ENCODE measurements at regions not wholly inside any gene's neighbourhood (a gene's known extent, or its start where the extent isn't known, plus 50 kb on each side); places are given as distances from the start of the nearest gene placed in this dataset.
A peak's percentile ranks its signal among the peaks of the same experiment; 100 is the strongest.

DNA sequence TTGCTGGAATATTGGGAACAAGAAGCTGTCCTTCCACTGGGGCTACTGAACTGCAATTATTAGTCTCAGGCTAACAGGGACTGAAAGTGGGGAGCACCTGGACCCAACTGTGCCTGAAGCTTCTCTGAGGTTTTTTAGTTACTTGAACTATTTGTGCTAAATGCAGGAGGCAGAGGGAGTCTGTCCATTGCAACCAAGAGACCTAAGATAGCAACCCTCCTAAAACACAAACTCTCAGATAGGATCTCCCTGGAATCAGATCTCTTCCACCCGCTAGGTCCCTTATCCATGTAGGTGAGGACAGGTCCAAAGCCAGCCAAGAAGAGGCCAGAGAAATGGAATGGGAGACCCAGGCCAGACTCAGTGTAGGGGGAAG is 58.1 kb downstream of the NCOR2 start:
- Histone ChIP-seq H3K27me3 (ENCODE audit: insufficient read depth, low read depth, severe bottlenecking) (no peaks in the 10 kb centered on the region), H3K4me3 (ENCODE audit: low read depth, low read length) (no peak overlapping the region), H3K27ac (peak overlapping the region; percentile 42), H3K36me3 (peaks cover 40% of the 10 kb centered on the region), H3K9me3 (ENCODE audit: severe bottlenecking) (no peaks in the 10 kb centered on the region)
- TF ChIP-seq, protein P1, sequence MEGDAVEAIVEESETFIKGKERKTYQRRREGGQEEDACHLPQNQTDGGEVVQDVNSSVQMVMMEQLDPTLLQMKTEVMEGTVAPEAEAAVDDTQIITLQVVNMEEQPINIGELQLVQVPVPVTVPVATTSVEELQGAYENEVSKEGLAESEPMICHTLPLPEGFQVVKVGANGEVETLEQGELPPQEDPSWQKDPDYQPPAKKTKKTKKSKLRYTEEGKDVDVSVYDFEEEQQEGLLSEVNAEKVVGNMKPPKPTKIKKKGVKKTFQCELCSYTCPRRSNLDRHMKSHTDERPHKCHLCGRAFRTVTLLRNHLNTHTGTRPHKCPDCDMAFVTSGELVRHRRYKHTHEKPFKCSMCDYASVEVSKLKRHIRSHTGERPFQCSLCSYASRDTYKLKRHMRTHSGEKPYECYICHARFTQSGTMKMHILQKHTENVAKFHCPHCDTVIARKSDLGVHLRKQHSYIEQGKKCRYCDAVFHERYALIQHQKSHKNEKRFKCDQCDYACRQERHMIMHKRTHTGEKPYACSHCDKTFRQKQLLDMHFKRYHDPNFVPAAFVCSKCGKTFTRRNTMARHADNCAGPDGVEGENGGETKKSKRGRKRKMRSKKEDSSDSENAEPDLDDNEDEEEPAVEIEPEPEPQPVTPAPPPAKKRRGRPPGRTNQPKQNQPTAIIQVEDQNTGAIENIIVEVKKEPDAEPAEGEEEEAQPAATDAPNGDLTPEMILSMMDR (IDR thresholded peaks at IDR 0.05; ENCODE audit: low read depth, low read length): no peak
- no peak for DNase-seq

DNA sequence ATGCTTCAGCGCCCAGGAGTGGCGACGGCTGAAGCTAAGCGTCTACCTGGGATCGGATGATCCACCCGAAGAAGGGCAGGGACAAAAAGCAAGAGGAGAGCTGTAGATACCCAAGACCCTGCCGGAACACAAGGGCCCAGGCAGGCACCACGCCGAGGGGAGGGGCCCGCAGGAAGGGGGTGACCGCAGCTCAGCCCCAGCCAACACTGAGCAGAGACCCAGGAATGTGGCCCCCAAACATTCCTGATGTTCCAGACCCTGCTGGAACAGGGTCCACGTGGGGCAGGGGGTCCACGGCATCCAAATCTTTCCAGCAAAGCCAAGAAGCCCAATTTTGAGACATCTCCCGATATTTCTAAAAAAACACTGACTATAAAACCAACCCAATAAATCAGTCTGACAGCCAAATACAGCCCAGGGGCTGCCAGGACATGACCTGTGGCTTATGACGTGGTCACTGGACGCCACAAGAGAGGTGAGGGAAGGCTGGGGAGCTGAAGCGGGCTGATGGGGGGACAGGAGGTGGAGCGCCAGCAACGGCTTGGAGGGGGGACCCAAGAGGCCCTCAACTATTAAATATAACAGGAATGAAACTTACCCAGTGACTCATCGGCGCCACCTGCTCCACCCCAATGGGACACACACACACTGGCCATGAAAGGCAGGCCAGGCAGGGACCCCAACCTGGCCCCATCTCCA is 58.9 kb downstream of the NCOR2 start:
- H3K4me3 ChIP-seq (ENCODE audit: low read depth, low read length): no peak overlapping the region
- peak; percentile 44 for DNase-seq

DNA sequence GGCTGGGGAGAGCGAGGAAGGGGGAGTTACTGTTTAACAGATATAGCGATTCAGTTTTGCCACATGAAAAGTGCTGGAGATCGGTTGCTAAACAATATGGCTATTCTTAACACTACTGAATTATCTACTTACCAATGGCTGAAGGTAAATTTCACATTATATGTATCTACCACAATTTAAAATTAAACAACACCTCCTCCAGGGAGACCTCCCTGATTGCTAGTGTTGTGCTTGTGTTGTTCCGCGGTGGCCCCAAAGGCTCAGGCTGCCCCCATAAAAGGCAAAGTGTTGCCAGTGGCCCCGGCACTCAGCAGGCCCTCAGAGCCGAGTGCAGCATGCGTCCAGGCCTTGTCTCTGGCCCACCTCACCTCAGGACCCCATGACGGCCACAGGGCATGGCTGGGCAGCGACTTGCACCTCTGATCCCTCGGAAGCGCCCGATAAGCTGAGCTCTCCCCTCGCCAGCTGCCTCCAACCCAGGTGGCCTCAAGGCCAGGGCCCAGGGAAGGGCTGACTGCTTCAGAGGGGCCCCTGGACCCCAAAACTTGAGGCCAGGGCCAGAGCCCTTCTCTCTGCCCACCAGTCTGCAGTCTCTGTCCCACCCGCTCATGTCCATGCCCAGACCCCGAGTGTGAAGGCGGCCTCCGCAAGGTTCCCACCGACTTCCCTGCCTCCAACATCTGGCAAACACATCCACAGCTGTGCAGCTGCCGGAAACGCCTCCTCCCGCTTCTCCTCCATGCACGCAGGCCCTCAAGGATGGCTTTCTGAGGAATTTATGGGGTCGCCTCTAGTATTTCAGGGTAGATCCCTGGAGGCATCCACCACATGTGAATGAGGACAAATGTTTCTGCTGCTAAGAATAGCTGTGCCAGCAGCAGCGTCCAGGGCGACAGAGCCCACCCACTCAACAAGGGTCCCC is 60.0 kb downstream of the NCOR2 start:
- Histone ChIP-seq H3K27ac (peak overlapping the region; percentile 16; the same call in 1 of the 2 replicates), H3K4me3 (ENCODE audit: low read depth, low read length) (no peak overlapping the region), H3K9me3 (ENCODE audit: severe bottlenecking) (no peaks in the 10 kb centered on the region), H3K27me3 (ENCODE audit: insufficient read depth, low read depth, severe bottlenecking) (no peaks in the 10 kb centered on the region), H3K36me3 (peaks cover 25% of the 10 kb centered on the region)
- TF ChIP-seq, protein P1 (IDR thresholded peaks at IDR 0.05; ENCODE audit: low read depth, low read length): no peak
- DNase-seq: no peak

More for the DNA sequence above, 58.9 kb downstream of the NCOR2 start:
- no peaks in the 10 kb centered on the region for H3K9me3 ChIP-seq (ENCODE audit: severe bottlenecking)
- H3K36me3 ChIP-seq: peaks cover 32% of the 10 kb centered on the region
- no peaks in the 10 kb centered on the region for H3K27me3 ChIP-seq (ENCODE audit: insufficient read depth, low read depth, severe bottlenecking)
- no peak overlapping the region for H3K27ac ChIP-seq
- TF ChIP-seq, protein P1 (IDR thresholded peaks at IDR 0.05; ENCODE audit: low read depth, low read length): peak; percentile 41

DNA sequence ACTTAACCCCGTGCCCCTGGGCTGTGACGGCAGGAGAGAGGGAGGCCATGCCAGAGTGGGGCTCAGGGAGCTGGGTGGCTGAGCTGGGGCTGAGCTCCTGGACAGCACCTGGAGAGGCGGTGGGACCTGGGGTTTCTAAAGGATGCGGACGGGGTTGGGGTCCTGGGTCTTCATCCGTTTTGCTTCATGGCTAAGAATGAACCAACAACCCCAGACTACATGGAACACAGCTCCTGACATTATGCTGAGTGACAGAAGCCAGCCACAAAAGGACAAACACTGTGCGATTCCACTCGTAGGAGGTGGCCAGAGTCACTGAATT is 60.6 kb downstream of the NCOR2 start:
- Histone ChIP-seq H3K9me3 (ENCODE audit: severe bottlenecking) (no peaks in the 10 kb centered on the region), H3K4me3 (ENCODE audit: low read depth, low read length) (no peak overlapping the region), H3K27ac (0 out of 2 replicates have a peak overlapping the region, but pooled peaks have one; percentile 16), H3K27me3 (ENCODE audit: insufficient read depth, low read depth, severe bottlenecking) (no peaks in the 10 kb centered on the region), H3K36me3 (peaks cover 24% of the 10 kb centered on the region)
- TF ChIP-seq, protein P1 (IDR thresholded peaks at IDR 0.05; ENCODE audit: low read depth, low read length): no peak
- DNase-seq: no peak

DNA sequence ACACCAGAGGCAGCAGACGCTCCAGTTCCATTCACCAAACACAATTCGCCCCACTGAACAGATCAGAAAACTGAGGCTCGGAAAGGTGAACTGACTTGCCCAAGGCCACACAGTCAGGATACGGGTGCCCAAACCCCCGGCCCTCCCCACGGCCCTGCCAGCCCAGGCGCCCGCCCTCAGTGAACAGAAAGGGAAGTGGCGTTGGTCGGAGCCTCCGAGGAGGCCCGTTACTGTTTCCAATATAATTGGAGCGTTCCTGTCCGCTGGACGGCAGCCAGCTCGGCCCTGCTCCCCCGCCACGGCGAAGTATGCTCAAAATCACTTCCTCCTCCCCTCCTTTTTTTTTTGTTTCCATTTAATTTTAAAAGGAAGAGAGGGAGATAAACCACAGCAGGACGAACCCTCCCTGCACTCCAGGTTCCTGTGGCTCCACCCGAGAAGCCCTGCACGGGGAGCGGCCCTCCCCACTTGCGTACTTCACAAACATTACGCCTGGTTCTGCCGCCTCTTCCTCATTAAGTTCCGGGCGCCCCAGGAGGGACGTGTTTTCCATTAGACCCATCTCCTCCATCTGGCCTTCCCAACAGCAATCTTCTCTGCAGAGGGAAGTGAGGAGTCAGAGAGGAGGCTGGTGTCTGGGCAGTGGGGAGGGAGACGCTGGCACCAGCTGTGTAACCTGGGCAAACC is 61.1 kb downstream of the NCOR2 start:
- 0 out of 2 replicates have a peak overlapping the region, but pooled peaks have one; percentile 10 for H3K27ac ChIP-seq
- no peaks in the 10 kb centered on the region for H3K27me3 ChIP-seq (ENCODE audit: insufficient read depth, low read depth, severe bottlenecking)
- TF ChIP-seq, protein P1 (IDR thresholded peaks at IDR 0.05; ENCODE audit: low read depth, low read length): no peak
- no peak overlapping the region for H3K4me3 ChIP-seq (ENCODE audit: low read depth, low read length)
- H3K36me3 ChIP-seq: peaks cover 20% of the 10 kb centered on the region
- no peaks in the 10 kb centered on the region for H3K9me3 ChIP-seq (ENCODE audit: severe bottlenecking)
- DNase-seq: no peak
